H1 (cell line): ENCODE measurements at regions not wholly inside any gene's neighbourhood (a gene's known extent, or its start where the extent isn't known, plus 50 kb on each side); places are given as distances from the start of the nearest gene placed in this dataset.

Source experiments
- CTCF ChIA-PET: fragments of 300-600 bp; sonication (Branson Sonifier 250); formaldehyde crosslinking; loops from one replicate; lab custom pipeline; 2021; ENCODE audit not compliant: partially characterized antibody; lab: Charles Lee
- POLR2A ChIA-PET: fragments of 300-600 bp; sonication (Branson Sonifier 250); formaldehyde crosslinking; loops from one replicate; lab custom pipeline; 2021; ENCODE audit warnings: inconsistent platforms; ENCODE audit not compliant: partially characterized antibody; lab: Charles Lee
- DNase-seq, 2 experiments: peaks; one replicate each; pipeline versions ENCODE4 v3.0.0 to v3.0.0-alpha.2; 2010 to 2022; ENCODE audit warnings: low spot score in 2 of 2, low read depth in 1 of 2, mixed read lengths in 1 of 2
- FAIRE-seq: peaks from 2 replicates; lab custom pipeline; 2011; peaks lifted over from hg19 to GRCh38; lab: Jason Lieb, UNC
- H2AFZ ChIP-seq: 2 replicates; pipeline ENCODE4 v1.8.1; 2012; ENCODE audit warnings: low read length, inconsistent platforms
- H2AK5ac ChIP-seq: 2 replicates; pipeline ENCODE4 v1.6.1; 2013; ENCODE audit warnings: low read depth, low read length
- H2BK120ac ChIP-seq: replicated peaks from 2 replicates; pipeline ENCODE3; 2013; ENCODE audit warnings: low read depth, low read length, inconsistent platforms
- H2BK12ac ChIP-seq: 2 replicates; pipeline ENCODE4 v1.6.1; 2013; ENCODE audit warnings: low read depth, low read length
- H2BK15ac ChIP-seq: 2 replicates; pipeline ENCODE4 v1.6.1; 2013; ENCODE audit warnings: low read length
- H2BK20ac ChIP-seq: 2 replicates; pipeline ENCODE4 v1.6.1; 2013; ENCODE audit warnings: low read length
- H2BK5ac ChIP-seq: 2 replicates; pipeline ENCODE4 v1.6.1; 2013; ENCODE audit warnings: low read depth, low read length
- H3K14ac ChIP-seq: 2 replicates; pipeline ENCODE4 v1.6.1; 2013; ENCODE audit warnings: inconsistent platforms; ENCODE audit not compliant: insufficient read length
- H3K18ac ChIP-seq: 2 replicates; pipeline ENCODE4 v1.6.1; 2013; ENCODE audit warnings: low read length; ENCODE audit errors: extremely low read depth
- H3K23ac ChIP-seq: 2 replicates; pipeline ENCODE4 v1.6.1; 2013; ENCODE audit warnings: inconsistent platforms; ENCODE audit not compliant: insufficient read length
- H3K23me2 ChIP-seq: 2 replicates; pipeline ENCODE4 v1.6.1; 2013; ENCODE audit warnings: low read depth, low read length
- H3K27ac ChIP-seq: 2 replicates; pipeline ENCODE4 v1.6.1; 2011; ENCODE audit warnings: low read depth, low read length, inconsistent platforms
- H3K27me3 ChIP-seq, 4 experiments: replicated peaks in 1 of 4; 1 replicate in 1 of 4; 2 replicates in 3 of 4; pipeline versions ENCODE4 v1.6.1 to v1.8.1; 2011 to 2013; ENCODE audit warnings: low read length in 3 of 4, mild to moderate bottlenecking in 3 of 4, inconsistent platforms in 2 of 4, mixed read lengths in 2 of 4, moderate library complexity in 1 of 4; ENCODE audit not compliant: control insufficient read depth in 3 of 4, insufficient read depth in 3 of 4; ENCODE audit errors: extremely low read depth in 1 of 4
- H3K36me3 ChIP-seq, 4 experiments: 2 replicates each; pipeline versions ENCODE4 v1.6.1 to v1.8.1; 2011 to 2013; ENCODE audit warnings: mild to moderate bottlenecking in 4 of 4, low read length in 3 of 4, moderate library complexity in 2 of 4, control low read depth in 1 of 4, inconsistent platforms in 1 of 4; ENCODE audit not compliant: insufficient read depth in 4 of 4, control insufficient read depth in 2 of 4
- H3K4ac ChIP-seq: replicated peaks from 2 replicates; pipeline ENCODE3; 2013; ENCODE audit warnings: low read length, low read depth, mixed read lengths, inconsistent platforms; ENCODE audit not compliant: insufficient read length
- H3K4me1 ChIP-seq, 4 experiments: replicated peaks in 1 of 4; 1 replicate in 1 of 4; 2 replicates in 3 of 4; pipeline versions ENCODE4 v1.6.1 to v1.8.1; 2011 to 2013; ENCODE audit warnings: low read length in 3 of 4, inconsistent platforms in 2 of 4, mixed read lengths in 1 of 4; ENCODE audit not compliant: insufficient read depth in 4 of 4, control insufficient read depth in 3 of 4
- H3K4me2 ChIP-seq, 2 experiments: 2 replicates each; pipeline versions ENCODE4 v1.6.1 to v1.8.1; 2011 to 2013; ENCODE audit warnings: low read depth in 2 of 2, low read length in 2 of 2, control low read depth in 1 of 2, inconsistent platforms in 1 of 2, mild to moderate bottlenecking in 1 of 2; ENCODE audit not compliant: insufficient read depth in 1 of 2
- H3K4me3 ChIP-seq, 4 experiments: fragments of 200-600, 300-600 bp in 1 of 4; sonication (generic), shearing (Covaris generic), sonication (Bioruptor Twin) in 1 of 4; 2 replicates each; pipeline versions ENCODE4 v1.5.1 to v1.8.1; 2011 to 2016; ENCODE audit warnings: low read length in 4 of 4, low read depth in 3 of 4, control low read depth in 2 of 4, inconsistent platforms in 2 of 4, mild to moderate bottlenecking in 2 of 4, mixed read lengths in 1 of 4, moderate library complexity in 1 of 4; ENCODE audit not compliant: insufficient read depth in 2 of 4; ENCODE audit errors: extremely low read depth in 1 of 4
- H3K56ac ChIP-seq: replicated peaks from 2 replicates; pipeline ENCODE3; 2013; ENCODE audit warnings: low read depth, mild to moderate bottlenecking, mixed read lengths, low read length, inconsistent platforms; ENCODE audit not compliant: insufficient read length
- H3K79me1 ChIP-seq: 2 replicates; pipeline ENCODE4 v1.6.1; 2013; ENCODE audit warnings: low read depth, low read length, control low read depth
- H3K79me2 ChIP-seq, 2 experiments: 2 replicates each; pipeline versions ENCODE4 v1.6.1 to v1.8.1; 2012 to 2013; ENCODE audit warnings: low read length in 2 of 2, mild to moderate bottlenecking in 2 of 2, inconsistent platforms in 1 of 2; ENCODE audit not compliant: insufficient read depth in 2 of 2, control insufficient read depth in 1 of 2
- H3K9ac ChIP-seq, 4 experiments: replicated peaks in 1 of 4; 1 replicate in 1 of 4; 2 replicates in 3 of 4; pipeline versions ENCODE4 v1.6.1 to v1.8.1; 2011 to 2013; ENCODE audit warnings: low read depth in 3 of 4, low read length in 3 of 4, control low read depth in 2 of 4, mild to moderate bottlenecking in 2 of 4, moderate library complexity in 2 of 4, inconsistent platforms in 1 of 4; ENCODE audit errors: extremely low read depth in 1 of 4
- H3K9me3 ChIP-seq, 2 experiments: 2 replicates each; pipeline versions ENCODE4 v1.6.1 to v1.8.1; 2012 to 2013; ENCODE audit warnings: mild to moderate bottlenecking in 2 of 2, moderate library complexity in 2 of 2, control low read depth in 1 of 2, inconsistent platforms in 1 of 2, low read depth in 1 of 2, low read length in 1 of 2, mixed read lengths in 1 of 2; ENCODE audit not compliant: insufficient read depth in 2 of 2
- H4K20me1 ChIP-seq, 2 experiments: replicated peaks in 1 of 2; 2 replicates each; pipeline versions ENCODE3 to v1.8.1; 2011 to 2013; ENCODE audit warnings: inconsistent platforms in 2 of 2, low read length in 2 of 2, mild to moderate bottlenecking in 1 of 2; ENCODE audit not compliant: insufficient read depth in 2 of 2, control insufficient read depth in 1 of 2
- H4K5ac ChIP-seq: 2 replicates; pipeline ENCODE4 v1.6.1; 2013; ENCODE audit warnings: low read length, low read depth, mixed read lengths, inconsistent platforms; ENCODE audit not compliant: insufficient read length
- H4K8ac ChIP-seq: 2 replicates; pipeline ENCODE4 v1.8.0; 2013; ENCODE audit warnings: mild to moderate bottlenecking, moderate library complexity, low read length, inconsistent platforms; ENCODE audit not compliant: insufficient read depth; ENCODE audit errors: extremely low read depth
- H4K91ac ChIP-seq: replicated peaks from 2 replicates; pipeline ENCODE3; 2013; ENCODE audit warnings: low read length, mixed read lengths, inconsistent platforms; ENCODE audit not compliant: insufficient read length
- CTCF ChIP-seq, 3 experiments: IDR thresholded peaks; 1 replicate in 2 of 3; 2 replicates in 1 of 3; pipeline versions ENCODE4 v1.5.1 to v1.6.1; 2011; ENCODE audit warnings: low read length in 3 of 3, mild to moderate bottlenecking in 3 of 3, inconsistent platforms in 2 of 3, low read depth in 1 of 3, moderate library complexity in 1 of 3; ENCODE audit not compliant: insufficient read depth in 1 of 3; ENCODE audit errors: control extremely low read depth in 1 of 3
- HDAC2 ChIP-seq, 2 experiments: fragments of 300-600 bp in 1 of 2; sonication (generic) in 1 of 2; IDR thresholded peaks; 2 replicates each; pipeline ENCODE4 v1.6.1; 2011 to 2012; ENCODE audit warnings: low read depth in 2 of 2, low read length in 2 of 2, mild to moderate bottlenecking in 2 of 2, moderate library complexity in 2 of 2, borderline replicate concordance in 1 of 2, inconsistent platforms in 1 of 2
- JUN ChIP-seq: IDR thresholded peaks from 2 replicates; pipeline ENCODE4 v1.6.1; 2011; ENCODE audit warnings: low read depth, mild to moderate bottlenecking, improper control_type of control experiment, low read length
- JUND ChIP-seq: IDR thresholded peaks from 2 replicates; pipeline ENCODE4 v1.6.1; 2011; ENCODE audit warnings: mild to moderate bottlenecking, improper control_type of control experiment, low read length
- RNF2 ChIP-seq: fragments of 200-900, 300-1000 bp; sonication (generic); IDR thresholded peaks from 2 replicates; pipeline ENCODE4 v1.7.1; 2016; ENCODE audit warnings: borderline replicate concordance, low read depth, mild to moderate bottlenecking, antibody characterized with exemption, low read length; ENCODE audit not compliant: poor library complexity, severe bottlenecking; ENCODE audit errors: missing control alignments
- WGBS, 2 experiments: shearing (Covaris generic) in 1 of 2; methylation state at CpG; one replicate each; pipeline versions ENCODE4 v1.1.6 to v1.1.7; 2013 to 2015; ENCODE audit warnings: low lambda C conversion rate in 2 of 2, mixed read lengths in 2 of 2, inconsistent platforms in 1 of 2, low coverage in 1 of 2, missing lambda C conversion rate in 1 of 2; ENCODE audit not compliant: insufficient replicate concordance in 2 of 2, insufficient coverage in 1 of 2, insufficient read length in 1 of 2; ENCODE audit errors: extremely low coverage in 1 of 2, missing lambda C conversion rate in 1 of 2; 5-methylcytosine and 5-hydroxymethylcytosine counted together
- TF ChIP-seq, protein P1 (sequence below): IDR thresholded peaks from 2 replicates; pipeline ENCODE4 v1.6.1; 2011; ENCODE audit warnings: low read depth, mild to moderate bottlenecking, low read length; ENCODE audit not compliant: insufficient read depth

DNA sequence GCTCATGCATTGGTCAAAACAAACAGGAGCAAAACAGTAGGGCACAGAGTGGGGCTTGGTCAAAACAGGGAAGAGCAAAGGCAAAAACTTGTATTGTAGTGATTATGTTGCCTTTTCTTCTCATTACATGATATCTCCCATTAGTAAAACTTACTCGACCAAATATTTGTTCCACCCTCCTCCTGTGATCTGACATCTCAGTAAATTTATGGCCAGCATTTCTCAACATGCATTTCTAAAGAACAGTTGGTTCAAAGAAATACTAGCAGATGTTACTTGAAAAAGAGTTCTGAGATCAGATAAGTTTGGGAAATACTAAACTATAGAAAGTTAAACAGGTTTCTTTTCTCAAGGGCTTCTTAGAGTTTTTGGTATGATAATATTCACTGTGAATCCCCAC lies 423.1 kb downstream of the FIGN start:
- CTCF ChIA-PET = no interaction called here
- no peak for TF ChIP-seq RNF2
- no peak for TF ChIP-seq JUND
- TF ChIP-seq CTCF (IDR thresholded peaks at IDR 0.05; ENCODE audit: control extremely low read depth in 1 of 3, insufficient read depth in 1 of 3, low read depth in 1 of 3, low read length in 3 of 3) = no peak
- TF ChIP-seq, protein P1, sequence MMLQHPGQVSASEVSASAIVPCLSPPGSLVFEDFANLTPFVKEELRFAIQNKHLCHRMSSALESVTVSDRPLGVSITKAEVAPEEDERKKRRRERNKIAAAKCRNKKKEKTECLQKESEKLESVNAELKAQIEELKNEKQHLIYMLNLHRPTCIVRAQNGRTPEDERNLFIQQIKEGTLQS = no peak
- no peak for TF ChIP-seq JUN
- TF ChIP-seq HDAC2 (IDR thresholded peaks at IDR 0.05; ENCODE audit: borderline replicate concordance in 1 of 2, low read depth in 2 of 2, low read length in 2 of 2) = no peak

More for the DNA sequence above, 423.1 kb downstream of the FIGN start:
- H4K8ac ChIP-seq = no peak overlapping the region
- H3K4ac ChIP-seq = no peak overlapping the region
- WGBS, 2 experiments = 100% methylated on average over 1 of the region's 1 CpG; no CpG with 5 or more reads in 1 of the 2 experiments
- FAIRE-seq = no peak
- no peak overlapping the region for H2BK20ac ChIP-seq
- no peak overlapping the region for H3K4me2 ChIP-seq
- no peak overlapping the region for H4K91ac ChIP-seq
- H2BK15ac ChIP-seq = no peak overlapping the region
- H4K5ac ChIP-seq = no peak overlapping the region
- no peak overlapping the region for H2BK120ac ChIP-seq
- no peak overlapping the region for H3K23ac ChIP-seq
- no peak overlapping the region for H3K14ac ChIP-seq
- H3K79me2 ChIP-seq = no peaks in the 10 kb centered on the region
- H2BK5ac ChIP-seq = no peak overlapping the region
- POLR2A ChIA-PET = no interaction called here
- no peak overlapping the region for H2AK5ac ChIP-seq
- H4K20me1 ChIP-seq = no peaks in the 10 kb centered on the region
- no peak overlapping the region for H2AFZ ChIP-seq
- H3K27me3 ChIP-seq = no peaks in the 10 kb centered on the region
- H3K4me3 ChIP-seq = no peak overlapping the region
- no peaks in the 10 kb centered on the region for H3K79me1 ChIP-seq
- no peaks in the 10 kb centered on the region for H3K36me3 ChIP-seq
- H2BK12ac ChIP-seq = no peak overlapping the region
- H3K56ac ChIP-seq = no peak overlapping the region
- H3K9ac ChIP-seq = no peak overlapping the region
- H3K9me3 ChIP-seq = no peaks in the 10 kb centered on the region; a peak in 1 of 4 replicates
- H3K4me1 ChIP-seq = no peaks in the 10 kb centered on the region
- no peak overlapping the region for H3K18ac ChIP-seq
- H3K27ac ChIP-seq = no peak overlapping the region
- no peak for DNase-seq
- no peaks in the 10 kb centered on the region for H3K23me2 ChIP-seq
